NCI-H1930 (cell line): ENCODE measurements at regions not wholly inside any gene's neighbourhood (a gene's known extent, or its start where the extent isn't known, plus 50 kb on each side); places are given as distances from the start of the nearest gene placed in this dataset.
"Not testable (repeated sequence)": the region's sequence is repeated elsewhere in the genome, so short reads cannot be mapped to it uniquely, and the experiment has no call there.

Source experiments
- DNase-seq, 2 experiments: peaks; one replicate each; lab custom pipeline; 2025; lab: John Stamatoyannopoulos, UW

DNA sequence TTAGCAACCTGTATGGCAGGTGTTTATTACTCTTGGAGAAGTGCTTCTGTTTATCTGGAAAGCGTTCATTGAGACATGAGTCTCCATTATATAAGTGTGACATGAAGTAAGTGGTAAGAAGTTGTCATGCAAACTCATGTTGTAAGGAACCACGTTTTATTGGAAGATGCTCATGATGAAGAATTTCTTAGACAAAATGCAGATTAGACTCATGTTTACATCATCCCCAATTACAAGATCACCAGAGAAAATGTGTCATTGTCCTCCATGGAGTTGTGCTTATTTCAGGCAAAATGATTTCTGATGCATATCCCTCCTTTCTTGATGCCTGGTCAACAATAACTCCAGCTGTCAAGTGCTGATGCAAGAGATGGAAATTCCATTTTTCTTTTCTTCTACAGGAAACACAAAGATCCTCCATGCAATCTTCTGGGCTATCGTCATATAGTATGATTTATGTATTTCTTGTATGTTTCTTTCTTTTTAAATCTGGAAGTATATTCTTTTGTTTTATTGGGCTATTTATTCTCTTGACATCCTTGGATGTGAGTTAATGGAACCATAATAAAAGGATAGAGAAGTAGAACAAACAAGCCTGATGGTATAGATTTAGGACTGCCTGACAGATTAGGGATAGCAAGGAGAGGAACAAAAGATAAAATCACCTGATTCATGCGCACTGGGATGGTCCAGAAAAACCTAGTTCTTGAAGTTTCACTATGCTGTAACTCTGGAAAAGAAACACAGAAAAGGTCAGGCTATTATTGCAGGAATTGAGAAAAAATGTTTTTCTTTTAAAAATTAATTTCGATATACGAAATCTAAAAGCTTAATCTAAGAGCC is 50.7 kb upstream of the DIAPH3 start:
- DNase-seq = peak in 1 of 2 experiments; percentile 49

DNA sequence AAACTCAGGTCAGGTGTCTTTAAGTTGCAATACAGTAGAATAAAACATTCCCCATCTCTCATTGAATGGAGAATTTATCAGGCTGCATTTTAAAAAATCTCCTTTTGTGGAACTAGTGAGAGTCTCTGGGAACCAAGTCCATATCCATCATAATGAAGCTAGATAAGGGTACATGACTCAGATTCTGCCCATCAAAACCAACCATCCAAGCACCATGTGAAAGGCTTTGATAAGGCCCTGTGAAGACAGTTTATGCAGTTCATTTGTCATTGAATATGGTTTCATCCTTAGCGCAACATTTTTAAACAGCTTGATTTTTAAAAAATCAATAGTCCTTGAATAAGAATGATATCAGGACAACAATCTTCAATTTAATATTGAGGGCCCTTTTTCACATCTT is 56.3 kb upstream of the DIAPH3 start:
- DNase-seq = no peak

DNA sequence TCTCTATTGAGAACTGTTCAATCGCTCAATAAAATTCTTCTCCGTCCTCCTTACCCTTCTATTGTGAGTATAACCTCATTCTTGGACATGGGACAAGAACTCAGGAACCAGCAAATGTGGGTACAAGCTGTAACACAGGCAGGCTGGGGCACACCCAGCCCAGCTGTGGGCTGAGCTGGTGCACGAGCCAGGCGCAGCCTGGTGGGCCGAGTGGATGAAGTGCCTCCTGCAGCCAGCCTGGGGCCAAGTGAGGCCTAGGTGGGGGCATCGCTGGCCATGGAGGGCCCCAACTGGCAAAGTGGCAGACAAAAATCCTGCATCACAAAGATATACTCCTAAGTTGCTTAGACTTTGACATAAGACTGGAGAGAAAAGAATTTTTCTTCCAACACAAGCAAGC is 57.9 kb upstream of the DIAPH3 start:
- DNase-seq = no peak

DNA sequence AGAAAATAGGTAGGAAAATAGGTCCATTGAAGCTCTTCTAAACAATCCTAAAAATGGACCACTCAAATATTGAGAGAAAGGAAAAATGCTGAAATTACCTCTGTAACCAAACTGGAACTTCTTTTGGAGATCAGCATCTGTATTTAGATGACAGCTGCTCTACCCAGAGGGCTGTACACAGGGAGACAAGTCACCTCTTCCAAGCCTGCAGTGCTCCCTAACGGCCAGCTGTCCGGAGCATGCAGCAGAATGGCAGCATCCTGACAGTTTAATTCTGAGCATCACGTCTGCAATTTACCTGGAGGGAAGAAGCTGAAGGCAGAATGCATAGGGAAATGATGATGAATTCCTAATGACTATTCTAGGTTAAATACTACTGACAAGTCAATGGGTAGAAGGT is 62.8 kb upstream of the DIAPH3 start:
- DNase-seq = peak; percentile 75 to 80

DNA sequence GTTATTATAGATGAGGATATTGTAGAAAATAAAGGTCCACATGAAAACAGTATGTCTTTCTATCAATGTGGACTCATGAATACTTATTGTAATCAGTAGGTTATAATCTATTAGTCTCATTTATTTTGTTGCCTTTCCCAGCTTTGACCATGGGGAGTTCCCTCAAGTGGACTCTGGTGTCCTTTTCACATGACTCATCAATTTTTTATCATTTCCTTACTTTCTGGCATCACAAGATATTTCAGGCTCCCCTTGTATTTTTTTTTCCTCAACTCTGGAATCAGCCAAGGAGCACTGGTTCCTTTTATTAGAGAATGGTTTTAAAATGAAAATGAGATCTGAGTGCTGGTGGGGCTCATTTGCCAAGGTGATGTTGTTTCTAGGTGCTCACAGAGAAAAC is 63.4 kb upstream of the DIAPH3 start:
- DNase-seq = no peak

DNA sequence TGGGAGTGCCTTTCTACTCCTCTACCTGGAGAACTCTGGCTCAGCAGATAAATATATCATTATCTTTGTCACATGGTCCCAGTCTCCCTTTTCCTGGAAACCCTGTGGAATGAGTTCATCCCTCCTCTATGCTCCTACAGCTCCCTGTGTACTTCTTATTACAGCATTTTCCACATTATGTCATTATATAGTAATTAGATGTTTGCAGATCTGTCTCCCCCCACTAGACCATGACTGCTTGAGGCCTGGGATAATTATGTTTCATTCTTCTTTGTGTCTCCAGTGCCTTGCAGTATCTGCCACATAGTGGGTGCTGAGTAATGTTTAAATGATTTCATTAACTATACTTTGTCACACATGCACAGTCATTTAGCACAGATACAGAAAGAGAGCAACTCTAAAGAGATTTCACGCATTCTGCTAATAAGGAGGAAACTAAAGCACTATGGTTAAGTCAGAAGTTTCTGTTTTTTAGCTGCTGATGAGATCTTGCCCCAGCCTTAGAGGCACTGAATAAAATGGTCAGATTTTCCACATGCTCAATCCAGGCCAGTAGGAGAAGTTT is 66.1 kb upstream of the DIAPH3 start:
- peak; percentile 67 to 68 for DNase-seq

DNA sequence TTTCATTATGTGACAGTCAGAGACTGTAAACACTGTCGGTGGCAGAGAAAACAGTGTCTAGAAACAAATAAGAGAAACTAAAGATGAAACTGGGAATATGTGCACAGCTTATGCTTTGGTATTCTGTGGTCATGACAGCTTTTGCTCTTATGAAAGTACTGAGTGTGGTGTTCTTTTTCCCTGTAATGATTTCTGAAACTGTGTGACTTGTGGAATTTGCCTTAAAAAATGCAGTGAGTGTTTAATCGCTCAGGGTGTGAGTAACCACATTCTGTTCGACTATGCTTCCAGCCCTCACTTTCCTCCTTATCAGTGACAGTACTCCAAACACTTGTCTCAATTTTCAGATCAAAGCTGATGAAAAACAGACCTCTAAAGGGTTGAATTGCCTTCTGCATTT is 66.9 kb upstream of the DIAPH3 start:
- no peak for DNase-seq

DNA sequence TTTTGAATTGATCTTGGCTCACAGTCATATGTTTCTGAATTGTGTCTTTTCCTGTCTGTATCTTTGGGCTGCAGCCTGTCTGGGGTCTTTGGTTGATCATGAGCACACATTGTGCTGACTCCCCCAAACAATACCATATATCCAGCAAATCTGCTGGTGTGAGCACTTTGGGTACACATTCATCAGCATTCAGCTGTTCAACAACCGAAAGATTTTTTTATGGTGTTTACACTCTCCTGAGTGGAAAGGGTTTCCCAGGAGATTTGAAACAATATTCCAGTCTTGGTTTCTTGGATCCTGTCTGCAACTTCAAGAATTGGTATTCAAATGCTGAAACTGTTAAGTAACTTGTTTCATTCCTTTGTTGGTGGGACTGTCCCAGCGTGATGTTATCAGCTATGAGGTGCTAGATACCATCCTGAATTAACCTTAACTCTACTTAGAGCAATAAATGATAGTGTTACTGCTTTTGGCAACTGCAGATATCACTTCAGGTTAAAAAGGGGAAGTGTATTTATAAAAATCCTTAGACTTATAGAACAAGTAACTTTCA is 78.4 kb upstream of the DIAPH3 start:
- DNase-seq = no peak

DNA sequence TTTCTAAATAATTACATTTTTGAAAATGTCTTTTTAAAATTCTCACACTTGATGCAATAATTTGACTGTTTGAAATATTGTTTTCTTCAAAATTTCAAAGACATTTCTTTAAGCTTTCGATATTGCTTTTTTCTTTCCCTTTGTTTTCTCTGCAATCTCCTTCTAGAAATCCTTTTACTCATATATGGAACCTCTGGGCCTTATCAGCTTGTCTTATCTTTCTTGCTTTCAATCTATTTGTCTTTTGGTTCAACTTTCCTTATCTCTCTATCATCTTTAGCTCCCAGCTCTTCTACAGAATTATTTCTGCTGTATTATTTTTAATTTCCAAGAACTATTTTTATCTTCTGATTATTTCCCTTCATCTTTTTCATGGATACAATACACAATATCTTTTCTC is 80.7 kb upstream of the DIAPH3 start:
- DNase-seq = no peak

DNA sequence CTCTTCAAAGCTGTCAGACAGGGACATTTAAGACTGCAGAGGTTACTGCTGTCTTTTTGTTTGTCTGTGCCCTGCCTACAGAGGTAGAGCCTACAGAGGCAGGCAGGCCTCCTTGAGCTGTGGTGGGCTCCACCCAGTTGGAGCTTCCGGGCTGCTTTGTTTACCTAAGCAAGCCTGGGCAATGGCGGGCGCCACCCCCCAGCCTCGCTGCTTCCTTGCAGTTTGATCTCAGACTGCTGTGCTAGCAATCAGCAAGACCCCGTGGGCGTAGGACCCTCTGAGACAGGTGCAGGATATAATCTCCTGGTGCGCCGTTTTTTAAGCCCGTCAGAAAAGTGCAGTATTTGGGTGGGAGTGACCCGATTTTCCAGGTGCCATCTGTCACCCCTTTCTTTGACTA is 87.7 kb upstream of the DIAPH3 start:
- DNase-seq = not testable (repeated sequence)

DNA sequence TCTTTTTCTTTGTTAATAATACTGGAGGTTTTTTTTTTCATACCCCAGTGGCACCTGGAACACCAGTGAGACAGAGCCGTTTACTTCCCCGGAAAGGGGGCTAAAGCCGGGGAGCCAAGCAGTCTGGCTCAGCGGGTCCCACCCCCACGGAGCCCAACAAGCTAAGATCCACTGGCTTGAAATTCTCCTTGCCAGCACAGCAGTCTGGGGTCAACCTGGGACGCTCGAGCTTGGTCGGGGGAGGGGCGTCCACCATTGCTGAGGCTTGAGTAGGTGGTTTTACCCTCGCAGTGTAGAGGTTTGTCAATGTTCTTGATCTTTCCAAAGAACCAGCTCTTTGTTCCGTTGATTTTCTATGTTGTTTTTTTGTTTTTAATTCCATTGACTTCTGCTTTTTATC is 94.6 kb upstream of the DIAPH3 start:
- DNase-seq = no peak

DNA sequence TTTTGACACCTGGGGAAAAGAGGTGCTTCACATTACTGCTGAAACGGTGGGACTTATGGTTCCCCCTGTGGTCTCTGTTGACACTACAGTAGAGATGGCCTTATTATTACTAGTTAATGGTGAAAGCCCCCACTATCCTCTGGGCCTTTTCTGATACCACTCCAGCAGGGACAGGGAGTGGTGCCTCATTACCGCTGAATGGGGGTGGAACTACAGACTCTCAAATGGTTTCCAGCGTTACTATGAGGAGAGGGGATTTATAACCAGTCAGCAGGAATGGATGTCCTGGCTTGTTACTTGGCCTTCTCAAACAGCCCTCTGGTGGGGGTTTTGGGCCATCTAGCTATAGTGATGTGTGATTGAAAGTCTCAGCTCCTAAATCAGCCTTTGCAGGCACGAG is 96.7 kb upstream of the DIAPH3 start:
- no peak for DNase-seq

DNA sequence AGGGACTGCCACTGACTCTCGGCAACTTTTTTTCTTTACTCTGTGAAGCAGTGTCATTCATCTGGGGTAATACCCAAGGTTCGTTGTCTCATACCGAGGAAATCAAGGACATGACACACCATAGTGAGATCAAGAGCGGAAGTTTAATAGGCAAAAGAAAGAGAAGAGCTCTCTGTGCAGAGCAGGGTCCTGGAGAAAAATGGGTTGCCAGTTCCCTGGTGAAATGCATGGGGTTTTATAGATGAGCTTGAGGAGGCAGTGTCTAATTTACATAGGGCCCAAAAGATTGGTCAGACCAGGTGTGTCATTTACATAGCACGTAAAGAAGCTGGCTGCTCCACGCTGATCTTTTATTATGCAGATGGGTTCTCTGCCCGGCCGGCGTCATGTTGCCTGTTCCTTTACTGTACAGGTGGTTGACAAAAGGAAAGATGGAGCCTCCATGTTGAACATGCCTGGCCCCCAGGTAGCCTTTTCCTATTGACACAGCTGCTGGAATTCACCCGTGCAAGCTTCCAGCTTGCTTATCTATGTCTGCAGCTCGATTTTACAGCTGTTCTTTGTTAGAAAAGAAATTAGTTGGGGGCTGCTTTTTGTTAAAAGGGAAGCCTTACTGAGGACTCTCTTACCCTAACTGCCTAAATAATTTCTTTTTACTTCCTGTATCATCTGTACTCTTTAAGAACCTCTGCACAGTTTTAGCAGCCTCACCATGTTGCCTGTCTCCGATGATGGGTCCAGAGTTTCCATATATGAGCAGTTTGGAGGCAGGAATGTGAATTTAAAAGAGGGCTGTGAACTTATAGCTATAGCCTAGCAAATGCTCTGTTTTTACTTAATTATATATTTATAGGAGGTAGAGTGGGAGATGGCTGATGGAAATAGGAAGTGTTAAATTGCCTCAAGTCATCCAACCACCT is 98.0 kb upstream of the DIAPH3 start:
- DNase-seq = peak; percentile 93 to 95

DNA sequence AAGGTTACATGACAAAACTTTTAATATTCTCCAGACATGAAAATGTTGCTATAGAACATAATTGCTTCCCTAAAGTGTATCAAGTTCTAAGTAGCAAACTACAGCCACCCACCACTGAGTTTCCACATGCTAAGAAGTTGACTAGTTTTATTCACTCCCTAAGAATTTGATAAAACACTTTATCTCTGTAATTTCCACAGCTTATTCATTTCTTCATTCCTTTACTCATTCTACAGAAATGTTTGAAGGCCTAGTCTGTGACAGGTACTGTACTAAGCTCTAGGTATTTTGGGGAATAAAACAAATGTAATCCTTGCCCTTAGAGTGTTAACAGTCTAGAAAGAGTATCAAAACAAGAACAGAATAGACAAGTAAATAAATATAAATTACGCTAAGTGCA is 101.8 kb upstream of the DIAPH3 start:
- no peak for DNase-seq

DNA sequence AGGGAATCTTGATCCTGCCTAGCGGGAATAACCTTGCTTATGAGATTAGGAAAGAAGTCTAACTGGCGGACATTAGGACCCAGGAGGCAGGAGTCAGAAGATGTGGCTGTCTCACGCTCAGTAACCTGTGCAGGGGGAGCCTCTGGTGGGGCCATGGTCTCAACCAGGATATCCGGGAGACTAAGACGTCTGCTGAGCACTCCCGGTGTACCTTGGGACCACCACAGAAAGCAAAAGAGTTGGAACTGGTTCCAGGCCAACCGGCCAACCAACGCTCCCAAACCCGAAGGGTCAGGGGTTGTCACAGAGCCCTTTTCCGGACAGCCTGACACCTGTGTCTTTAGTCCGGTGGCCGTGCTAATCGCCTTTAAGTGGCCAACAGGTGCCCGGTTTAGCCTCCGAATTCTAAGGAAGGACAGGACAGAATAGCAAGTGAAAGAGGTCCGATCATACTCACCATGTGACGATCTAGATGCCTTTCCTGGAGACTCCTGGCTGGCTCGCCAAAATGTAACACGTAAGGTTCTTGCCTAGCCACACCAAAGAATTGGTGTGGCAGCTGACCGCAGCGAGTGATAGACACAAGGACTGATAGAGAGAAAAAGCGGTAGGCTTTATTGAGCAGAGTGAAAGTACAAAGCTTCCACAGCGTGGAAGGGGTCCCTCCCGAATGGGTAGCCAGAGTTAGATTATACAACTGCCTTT is 103.9 kb upstream of the DIAPH3 start:
- peak; percentile 47 to 55 for DNase-seq

DNA sequence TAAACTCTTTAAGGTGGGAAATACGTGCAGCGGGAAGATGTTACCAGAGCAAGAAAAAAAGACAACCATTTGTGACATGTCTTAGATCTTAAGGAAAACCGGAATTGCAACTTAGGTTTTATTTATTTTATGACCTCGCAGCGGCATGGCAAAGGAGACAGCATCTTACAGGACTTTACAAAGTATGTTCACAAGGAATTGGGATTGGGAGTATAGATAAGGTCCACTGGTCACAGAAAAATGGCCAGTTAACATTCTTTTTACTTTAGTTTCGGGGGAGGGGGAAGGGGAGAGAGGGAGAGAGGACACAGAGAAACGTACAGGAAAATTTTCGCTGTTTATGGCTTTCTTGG is 104.5 kb upstream of the DIAPH3 start:
- DNase-seq = no peak

DNA sequence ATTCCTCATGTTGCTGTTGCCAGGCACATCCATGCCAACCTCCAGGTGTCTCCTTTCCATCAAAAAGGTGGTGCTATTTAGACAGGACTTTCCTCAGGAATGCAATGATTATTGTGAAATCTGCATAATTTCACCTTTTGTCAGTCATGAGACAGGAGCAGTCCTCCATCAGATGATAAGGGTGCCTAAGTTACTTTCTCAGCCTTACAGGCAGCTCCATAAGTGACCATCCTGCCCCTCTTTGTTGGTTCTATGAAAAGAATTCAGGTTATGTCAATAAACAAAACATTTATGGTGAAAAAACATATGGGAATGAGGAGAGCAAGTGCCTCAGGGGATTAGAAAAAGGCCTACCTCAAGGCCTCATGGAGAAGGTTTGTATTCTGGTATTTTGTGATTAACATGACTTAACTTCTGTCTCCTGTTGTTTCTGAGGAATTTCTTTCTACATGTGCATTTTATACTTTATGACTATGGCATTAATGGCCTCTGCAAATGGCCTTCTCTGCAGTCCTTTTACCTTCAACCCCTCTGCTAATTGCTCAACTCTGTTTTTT is 110.3 kb upstream of the DIAPH3 start:
- DNase-seq = no peak

DNA sequence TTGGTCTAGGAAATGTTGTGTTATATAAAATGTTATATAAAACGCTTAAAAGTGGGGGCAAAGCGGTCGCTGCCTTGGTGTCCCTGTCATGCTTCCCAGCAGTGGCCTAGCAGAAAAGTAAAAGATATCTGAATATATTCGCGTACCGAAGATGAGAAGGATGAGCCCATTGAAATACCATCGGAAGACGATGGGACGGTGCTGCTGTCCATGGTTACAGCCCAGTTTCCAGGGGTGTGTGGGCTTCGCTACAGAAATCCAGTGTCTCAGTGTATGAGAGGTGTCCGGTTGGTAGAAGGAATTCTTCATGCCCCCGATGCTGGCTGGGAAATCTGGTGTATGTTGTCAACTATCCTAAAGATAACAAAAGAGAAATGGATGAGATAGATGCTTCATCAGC is 110.9 kb upstream of the DIAPH3 start:
- no peak for DNase-seq

DNA sequence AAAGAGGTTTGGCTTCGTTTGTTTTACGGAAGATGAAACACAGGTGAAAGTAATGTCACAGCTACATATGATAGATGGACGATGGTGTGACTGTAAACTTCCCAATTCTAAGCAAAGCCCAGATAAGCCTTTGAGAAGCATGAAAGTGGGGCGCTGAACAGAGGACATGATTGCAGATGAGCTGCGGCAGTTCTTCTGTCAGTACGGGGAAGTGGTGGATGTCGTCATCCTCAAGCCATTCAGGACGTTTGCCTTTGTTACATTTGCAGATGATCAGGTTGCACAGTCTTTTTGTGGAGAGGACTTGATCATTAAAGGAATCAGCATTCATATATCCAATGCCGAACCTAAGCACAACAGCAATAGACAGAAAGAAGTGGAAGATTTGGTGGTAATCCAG is 111.5 kb upstream of the DIAPH3 start:
- DNase-seq = no peak

DNA sequence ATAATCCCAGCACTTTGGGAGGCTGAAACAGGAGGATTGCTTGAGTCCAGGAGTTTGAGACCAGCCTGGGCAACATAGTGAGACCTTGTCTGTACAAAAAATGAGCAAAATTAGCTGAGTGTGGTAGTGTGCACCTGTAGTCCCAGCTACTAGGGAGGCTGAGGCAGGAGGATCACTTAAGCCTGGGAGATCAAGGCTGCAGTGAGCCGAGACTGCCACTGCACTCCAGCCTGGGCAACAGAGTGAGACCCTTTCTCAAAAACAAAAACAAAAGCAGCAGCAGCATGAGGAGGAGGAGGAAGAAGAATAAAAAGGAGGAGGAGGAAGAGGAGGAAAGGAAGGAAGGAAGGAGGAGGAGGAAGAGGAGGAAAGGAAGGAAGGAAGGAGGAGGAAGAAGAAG is 116.5 kb upstream of the TDRD3 start:
- DNase-seq = not testable (repeated sequence)

DNA sequence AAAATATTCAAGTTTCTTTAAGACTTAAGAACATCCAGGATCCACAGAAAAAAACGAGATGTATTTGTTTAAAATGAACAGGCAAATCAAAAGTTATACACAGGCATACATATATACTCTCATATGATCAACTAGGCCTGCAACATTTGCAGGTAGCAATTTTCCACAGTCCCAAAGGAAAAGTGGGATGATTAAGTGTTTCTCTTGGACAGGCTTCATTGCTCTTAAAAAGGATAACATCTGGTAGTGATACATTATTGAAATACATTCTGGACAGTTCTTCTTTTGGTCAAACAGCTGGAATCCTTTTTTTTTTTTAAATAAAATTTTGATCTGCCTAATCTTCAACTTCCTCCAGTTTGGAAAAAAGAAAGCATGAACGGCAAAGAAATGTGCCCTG is 114.8 kb upstream of the TDRD3 start:
- DNase-seq = peak; percentile 75 to 90

DNA sequence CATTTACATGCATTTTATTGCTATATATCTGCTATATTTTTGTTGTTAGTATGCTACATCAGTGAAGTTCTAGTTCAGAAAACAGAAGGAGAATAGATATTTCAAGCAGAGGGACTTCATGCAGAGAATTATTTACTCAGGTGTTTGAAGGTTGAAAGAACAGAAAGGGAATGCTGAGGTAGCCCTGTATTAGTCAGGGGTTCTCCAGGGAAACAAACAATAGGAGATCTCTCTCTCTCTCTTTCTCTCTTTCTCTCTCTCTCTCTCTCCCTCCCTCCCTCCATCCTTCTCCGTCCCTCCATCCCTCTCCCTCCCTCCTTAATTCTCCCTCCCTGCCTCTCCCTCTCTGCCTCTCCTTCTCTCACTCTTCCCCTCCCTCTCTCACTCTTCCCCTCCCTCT is 114.3 kb upstream of the TDRD3 start:
- DNase-seq = peak; percentile 78 to 83
